HG03558 (cell line): ENCODE measurements at regions not wholly inside any gene's neighbourhood (a gene's known extent, or its start where the extent isn't known, plus 50 kb on each side); places are given as distances from the start of the nearest gene placed in this dataset.
A peak's percentile ranks its signal among the peaks of the same experiment; 100 is the strongest.
"Not testable (repeated sequence)": the region's sequence is repeated elsewhere in the genome, so short reads cannot be mapped to it uniquely, and the experiment has no call there.

Experiments
- ATAC-seq: cut with Tn5 transposase; IDR thresholded peaks from one replicate; pipeline ENCODE4 v1.9.1; 2021; ENCODE audit warnings: moderate number of reproducible peaks; ENCODE audit not compliant: unreplicated experiment; ENCODE audit errors: extremely low read depth

- ATAC-seq, result not testable (repeated sequence)
These were observed 4429.0 kb upstream of the TPTE start for GRCh38 chr21:6092401-6092800.

- not testable (repeated sequence) for ATAC-seq
These were observed 4428.0 kb upstream of the TPTE start for GRCh38 chr21:6093419-6093818.

DNA sequence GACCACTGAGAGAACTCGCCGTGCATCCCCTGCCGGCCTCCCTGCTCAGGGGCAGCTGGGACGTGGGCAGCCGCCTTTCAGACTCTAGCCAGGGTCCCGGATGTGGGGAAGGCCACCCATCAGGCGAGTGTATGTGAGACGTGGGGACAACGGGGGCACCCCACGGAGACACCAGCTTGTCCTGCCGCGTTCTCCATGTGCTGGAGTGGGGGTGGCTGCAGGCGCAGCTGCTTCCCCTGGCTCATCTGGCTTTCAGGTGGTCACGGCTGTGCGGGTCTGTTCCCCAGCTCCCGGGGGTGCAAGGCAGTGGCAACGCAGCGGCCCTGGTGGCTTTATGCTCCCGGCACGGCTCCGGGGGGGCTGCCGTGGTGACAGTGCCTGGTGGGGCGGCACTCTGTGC, 4427.5 kb upstream of the TPTE start:
- not testable (repeated sequence) for ATAC-seq

- not testable (repeated sequence) for ATAC-seq
These were observed 4426.1 kb upstream of the TPTE start for GRCh38 chr21:6095304-6095703.

DNA sequence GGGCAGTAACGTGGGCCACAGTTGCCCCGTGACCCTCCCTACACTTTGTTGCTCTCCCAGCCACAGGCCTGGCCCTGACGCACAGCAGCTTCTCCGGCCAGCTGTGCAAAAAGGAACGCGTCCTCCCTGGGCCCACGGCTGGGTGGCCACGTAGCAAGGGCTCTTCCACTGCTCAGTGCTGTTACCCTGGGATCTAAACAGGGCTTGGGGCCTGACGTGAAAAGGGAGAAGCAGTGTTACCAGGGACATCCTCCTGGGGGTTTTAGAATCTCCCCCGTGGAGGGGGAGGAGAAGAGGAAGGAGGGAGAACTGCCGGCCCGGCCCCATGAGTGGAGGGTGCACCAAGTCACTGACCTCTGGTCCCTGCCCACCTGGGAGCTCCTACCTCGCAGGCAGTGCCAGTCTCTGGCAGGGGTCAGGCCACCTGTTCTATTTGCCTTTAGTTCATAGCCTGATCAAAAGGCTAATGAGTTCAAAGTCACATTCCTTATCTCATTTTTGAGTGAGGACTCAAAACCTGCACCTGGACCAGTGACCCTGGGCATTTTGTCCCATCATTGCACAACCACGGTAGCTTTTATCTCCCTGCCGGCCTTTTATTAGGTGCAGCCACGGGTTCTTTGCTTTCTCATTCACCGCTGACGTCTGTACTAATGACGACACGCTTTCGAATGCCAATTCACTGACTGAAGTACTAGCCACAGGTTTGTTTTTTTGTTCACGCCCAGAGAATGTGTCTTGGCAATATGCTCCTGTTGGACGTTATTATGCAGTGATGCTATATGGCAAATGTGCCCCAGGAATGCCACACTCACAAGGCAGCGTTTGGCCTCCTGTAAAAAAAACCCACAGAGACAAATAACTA, 4424.6 kb upstream of the TPTE start:
- ATAC-seq, result not testable (repeated sequence)

DNA sequence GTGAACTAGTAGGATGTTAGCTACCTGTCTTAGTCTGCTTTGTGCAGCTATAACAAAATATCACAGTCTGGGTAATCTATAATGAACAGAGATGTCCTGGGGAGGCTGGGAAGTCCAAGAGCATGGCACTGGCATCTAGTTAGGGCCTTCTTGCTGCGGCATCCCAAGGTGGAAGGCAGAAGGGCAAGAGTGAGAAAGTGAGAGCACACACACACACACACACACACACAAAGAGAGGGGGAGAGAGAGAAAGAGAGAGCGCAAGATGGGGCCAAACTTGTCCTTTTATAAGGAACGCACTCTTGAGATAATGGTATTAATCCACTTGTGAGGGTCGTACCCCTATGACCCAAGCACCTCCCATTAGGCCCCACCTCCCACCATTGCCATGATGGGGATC, 4423.6 kb upstream of the TPTE start:
- not testable (repeated sequence) for ATAC-seq

- not testable (repeated sequence) for ATAC-seq
These were observed 4423.0 kb upstream of the TPTE start for GRCh38 chr21:6098191-6098935.

GRCh38 chr21:6101588-6101987, 4419.8 kb upstream of the TPTE start:
- ATAC-seq, result not testable (repeated sequence)

DNA sequence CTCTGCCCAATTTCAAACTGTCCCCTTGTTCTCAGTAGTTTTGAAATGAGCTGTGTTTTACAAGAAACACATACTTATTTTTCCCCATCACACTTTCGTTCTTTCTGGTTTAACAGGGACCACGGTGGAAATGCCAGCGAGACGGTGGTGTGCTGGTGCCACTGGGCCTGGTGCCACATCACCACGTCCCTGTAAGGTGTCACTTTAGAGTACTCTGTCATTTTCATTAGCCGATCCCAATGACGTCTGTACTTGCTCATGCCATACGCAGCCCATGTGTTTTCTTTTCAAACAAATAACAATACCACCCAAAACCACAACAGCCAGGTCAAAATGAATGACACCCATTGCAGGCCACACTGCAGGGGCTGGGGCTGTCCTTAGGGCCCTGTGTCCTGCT, 4416.8 kb upstream of the TPTE start:
- ATAC-seq, result not testable (repeated sequence)

- ATAC-seq, result not testable (repeated sequence)
These were observed 4414.5 kb upstream of the TPTE start for GRCh38 chr21:6106686-6107567.

- ATAC-seq, result not testable (repeated sequence)
These were observed 4412.5 kb upstream of the TPTE start for GRCh38 chr21:6108894-6109293.

- not testable (repeated sequence) for ATAC-seq
These were observed 4411.6 kb upstream of the TPTE start for GRCh38 chr21:6109774-6110173.

DNA sequence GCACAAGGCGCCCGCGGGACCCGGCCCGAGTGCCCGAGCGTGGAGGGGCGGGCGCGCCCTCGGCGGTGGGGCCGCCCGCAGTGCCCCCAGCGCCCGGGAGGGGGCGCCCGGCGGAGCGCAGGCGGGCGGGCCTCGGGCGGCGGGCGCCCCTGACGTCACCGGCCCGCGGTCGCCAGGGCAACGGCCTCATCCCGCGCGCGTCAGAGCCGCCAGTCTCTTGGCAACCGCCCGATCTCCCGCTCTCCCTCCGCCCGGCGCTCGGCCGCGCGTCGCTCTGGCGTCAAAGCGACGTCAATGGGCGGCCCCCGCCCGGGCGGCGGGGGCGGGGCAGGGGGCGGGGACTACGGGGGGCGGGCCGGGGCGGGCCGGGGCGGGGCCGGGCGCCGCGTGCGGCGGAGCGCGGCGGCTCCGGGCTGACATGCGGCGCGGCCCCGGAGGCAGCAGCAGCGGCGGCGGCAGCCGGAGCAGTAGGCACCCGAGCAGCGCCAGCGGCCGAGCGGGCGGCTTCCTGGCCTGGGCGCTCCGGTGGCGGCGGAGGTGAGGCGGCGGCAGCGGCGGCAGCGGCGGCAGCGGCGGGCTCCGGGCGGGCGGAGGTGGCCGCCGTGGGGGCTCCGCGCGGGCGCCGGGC, 4410.6 kb upstream of the TPTE start:
- ATAC-seq, result peak; percentile 50

- not testable (repeated sequence) for ATAC-seq
These were observed 4410.0 kb upstream of the TPTE start for GRCh38 chr21:6111354-6111753.

GRCh38 chr21:6118336-6118735, 4403.0 kb upstream of the TPTE start:
- not testable (repeated sequence) for ATAC-seq

DNA sequence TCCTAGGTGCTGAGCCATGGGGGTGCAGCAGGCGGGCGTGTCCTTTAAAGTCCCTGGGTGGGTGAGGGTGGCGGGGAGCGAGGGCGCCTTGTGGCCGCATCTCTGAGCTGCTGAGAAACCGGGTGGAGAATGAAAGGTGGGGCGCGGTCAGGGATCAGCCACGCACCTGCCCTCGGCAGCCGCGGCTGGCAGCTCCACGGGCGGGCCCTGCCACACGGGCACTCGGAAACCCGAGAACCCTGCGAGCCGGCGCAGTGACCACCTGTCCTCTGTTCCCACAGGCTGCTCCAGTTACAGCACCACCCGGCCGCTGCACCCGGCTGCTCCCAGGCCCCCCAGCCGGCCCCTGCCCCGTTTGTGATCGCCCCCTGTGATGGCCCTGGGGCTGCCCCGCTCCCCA, 4400.5 kb upstream of the TPTE start:
- ATAC-seq, result not testable (repeated sequence)

DNA sequence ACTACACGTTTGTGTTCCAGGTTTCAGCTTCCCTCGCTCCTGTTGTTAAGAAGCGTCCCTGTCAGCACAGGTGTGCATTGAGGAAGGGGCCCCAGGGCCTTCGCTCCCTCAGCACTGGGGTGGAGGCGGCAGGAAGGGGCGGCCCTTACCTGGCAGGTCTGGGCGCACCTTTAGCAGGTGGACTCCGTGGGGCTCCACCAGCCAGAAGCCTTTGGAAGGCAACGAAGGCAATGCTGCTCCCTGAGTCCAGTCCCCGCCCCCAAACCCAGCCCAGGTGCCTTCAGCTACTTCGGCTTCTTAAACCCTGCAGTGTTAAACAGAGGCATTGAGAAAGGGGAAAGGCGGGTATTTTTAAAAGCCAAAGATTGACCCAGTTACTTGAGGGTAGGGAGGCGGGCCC, 4398.8 kb upstream of the TPTE start:
- not testable (repeated sequence) for ATAC-seq

GRCh38 chr21:6123224-6123623, 4398.2 kb upstream of the TPTE start:
- not testable (repeated sequence) for ATAC-seq

GRCh38 chr21:6125549-6126240, 4395.7 kb upstream of the TPTE start:
- not testable (repeated sequence) for ATAC-seq
